ENCODE measurements at regions not wholly inside any gene's neighbourhood (a gene's known extent, or its start where the extent isn't known, plus 50 kb on each side); places are given as distances from the start of the nearest gene placed in this dataset.
"Not testable (repeated sequence)": the region's sequence is repeated elsewhere in the genome, so short reads cannot be mapped to it uniquely, and the experiment has no call there.

DNA sequence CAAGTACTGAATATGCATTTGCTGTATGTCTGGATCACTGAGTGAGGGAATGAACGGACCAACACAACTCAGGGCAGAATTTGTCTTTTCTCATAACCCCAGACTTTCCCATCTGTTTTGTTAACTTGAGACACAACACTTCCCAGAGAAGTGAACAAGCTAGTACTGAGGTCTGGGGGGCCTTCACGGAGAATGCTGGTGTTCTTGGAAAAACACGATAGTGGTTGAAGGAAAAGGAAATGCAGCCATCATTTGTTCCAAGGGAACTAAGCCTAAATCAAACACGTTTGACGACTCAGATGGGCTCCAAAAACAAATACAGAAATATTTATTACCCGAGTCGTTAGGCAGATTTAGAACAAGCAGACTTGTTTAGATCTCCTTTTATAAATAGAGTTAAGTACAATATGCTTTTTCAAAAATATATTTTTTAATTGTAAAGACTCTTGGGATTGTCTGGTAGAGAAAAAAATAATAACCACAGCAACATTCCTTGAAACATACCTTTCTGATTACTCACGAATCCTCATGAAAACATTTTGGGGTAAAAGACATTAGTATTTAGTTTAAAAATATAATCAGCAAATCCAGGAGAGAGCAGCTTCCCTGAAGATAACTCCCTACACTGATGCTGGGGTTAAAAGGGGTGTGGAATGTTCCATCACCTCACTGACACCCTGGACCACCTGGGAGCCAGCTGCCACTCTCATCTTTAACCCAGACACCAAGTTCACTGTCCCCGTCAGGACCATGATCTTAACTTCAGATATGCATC, 427.7 kb upstream of the RUNX1 start:
- no peak for DNase-seq

DNA sequence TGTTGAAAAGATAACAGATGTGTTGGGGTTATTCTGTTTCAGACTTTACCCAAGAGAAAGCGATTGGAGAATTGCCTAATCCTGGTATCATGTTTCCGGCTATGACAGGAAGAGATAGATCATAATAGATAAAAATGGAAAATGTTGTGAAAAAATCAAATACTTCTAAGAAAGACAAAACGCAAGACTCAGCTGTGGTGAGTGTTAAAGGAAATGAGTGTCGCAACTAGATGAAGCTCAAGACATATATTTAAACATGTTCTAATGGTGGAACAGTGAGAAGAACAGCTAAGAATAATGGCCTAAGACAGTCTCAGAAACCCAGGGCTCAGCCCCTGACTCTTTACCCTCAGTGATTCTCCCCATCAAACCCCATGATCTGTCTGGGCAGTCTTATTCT, 426.7 kb upstream of the RUNX1 start:
- DNase-seq = peak; percentile 8 to 21
- TF ChIP-seq GATA1 (IDR thresholded peaks at IDR 0.05; ENCODE audit: low read depth, low read length) = no peak
- TF ChIP-seq POLR2A (IDR thresholded peaks at IDR 0.05; ENCODE audit: low read length) = no peak

More for the DNA sequence above, 427.7 kb upstream of the RUNX1 start:
- no peak for TF ChIP-seq GATA1 (IDR thresholded peaks at IDR 0.05; ENCODE audit: low read depth, low read length)
- TF ChIP-seq POLR2A (IDR thresholded peaks at IDR 0.05; ENCODE audit: low read length) = no peak

DNA sequence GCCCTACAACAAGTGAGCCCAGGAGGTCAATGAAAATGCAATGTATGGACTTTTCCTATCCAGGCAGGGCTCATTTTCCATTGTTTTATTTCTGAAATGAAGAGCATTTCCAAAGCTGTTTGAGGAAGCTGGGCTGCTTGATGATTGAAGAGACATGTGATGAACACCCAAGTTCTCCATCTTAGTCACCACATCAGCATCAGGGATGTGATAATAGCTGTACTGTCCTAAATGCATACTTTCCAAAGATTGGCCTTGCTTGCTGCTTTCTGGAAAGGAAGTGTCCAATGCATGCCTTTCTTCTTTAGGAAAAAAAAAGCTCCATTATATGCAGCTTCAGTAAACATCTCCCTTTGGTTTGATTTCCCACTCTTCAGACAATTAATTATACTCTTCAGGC, 425.9 kb upstream of the RUNX1 start:
- DNase-seq = no peak
- no peak for TF ChIP-seq GATA1 (IDR thresholded peaks at IDR 0.05; ENCODE audit: low read depth, low read length)
- TF ChIP-seq POLR2A (IDR thresholded peaks at IDR 0.05; ENCODE audit: low read length) = no peak

DNA sequence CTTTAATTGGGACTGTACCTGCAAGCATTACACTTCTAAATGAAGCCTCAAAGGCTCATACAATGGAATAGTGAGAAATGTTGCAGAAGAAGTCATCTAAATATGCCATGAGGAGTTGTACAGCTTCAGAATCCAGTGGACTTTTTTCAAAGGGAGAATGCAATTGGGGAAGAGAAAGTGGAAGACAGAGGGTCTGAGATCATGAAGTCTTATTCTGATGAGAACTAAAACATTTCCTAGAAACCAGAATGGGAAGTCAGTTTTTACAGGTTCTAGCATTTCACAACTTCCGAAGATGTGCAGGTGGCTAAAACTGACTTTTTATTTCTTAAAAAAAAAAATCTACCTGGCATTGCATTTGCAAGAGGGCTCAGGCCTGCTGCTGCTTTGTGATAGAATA, 424.4 kb upstream of the RUNX1 start:
- TF ChIP-seq GATA1 (IDR thresholded peaks at IDR 0.05; ENCODE audit: low read depth, low read length) = no peak
- no peak for TF ChIP-seq POLR2A (IDR thresholded peaks at IDR 0.05; ENCODE audit: low read length)
- no peak for DNase-seq

DNA sequence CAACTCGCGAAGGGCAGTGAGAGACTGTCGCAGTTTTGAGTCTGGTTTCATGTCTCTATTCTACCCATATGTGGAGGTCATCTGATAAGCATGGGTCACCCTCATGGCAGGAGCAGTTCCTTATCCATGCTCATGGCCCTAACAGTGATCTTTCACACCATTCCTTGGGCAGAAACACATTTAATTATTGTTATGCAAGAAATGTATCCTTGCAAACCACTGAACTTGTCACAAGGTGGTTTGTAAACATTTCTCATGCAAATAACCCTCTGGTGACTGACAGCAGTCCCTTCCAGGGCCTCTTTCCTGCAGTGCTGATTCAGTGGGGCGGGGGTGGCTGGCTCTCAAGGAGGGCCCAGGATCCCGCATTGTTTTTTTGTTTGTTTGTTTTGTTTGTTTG, 421.4 kb upstream of the RUNX1 start:
- TF ChIP-seq POLR2A (IDR thresholded peaks at IDR 0.05; ENCODE audit: low read length) = no peak
- TF ChIP-seq GATA1 (IDR thresholded peaks at IDR 0.05; ENCODE audit: low read depth, low read length) = no peak
- DNase-seq = no peak

DNA sequence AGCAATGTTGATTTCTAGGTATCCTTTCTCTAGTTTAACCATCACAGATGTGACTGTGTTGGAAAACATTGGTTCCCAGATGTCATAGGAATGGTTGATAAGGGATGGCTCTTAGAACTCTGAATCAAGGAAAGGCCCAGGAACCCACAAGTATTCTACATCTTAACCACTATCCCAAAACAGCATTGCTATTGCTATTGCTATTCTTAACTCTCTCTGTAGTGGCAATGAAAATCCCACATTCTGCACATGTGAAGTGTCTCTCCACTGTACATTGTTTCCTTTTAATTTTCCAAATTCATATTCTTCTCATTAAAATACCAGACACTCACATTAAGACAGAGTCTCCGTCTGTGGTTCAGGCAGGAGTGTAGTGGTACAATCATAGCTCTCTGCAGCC, 420.4 kb upstream of the RUNX1 start:
- no peak for DNase-seq
- TF ChIP-seq POLR2A (IDR thresholded peaks at IDR 0.05; ENCODE audit: low read length) (no peak), GATA1 (IDR thresholded peaks at IDR 0.05; ENCODE audit: low read depth, low read length) (no peak)

DNA sequence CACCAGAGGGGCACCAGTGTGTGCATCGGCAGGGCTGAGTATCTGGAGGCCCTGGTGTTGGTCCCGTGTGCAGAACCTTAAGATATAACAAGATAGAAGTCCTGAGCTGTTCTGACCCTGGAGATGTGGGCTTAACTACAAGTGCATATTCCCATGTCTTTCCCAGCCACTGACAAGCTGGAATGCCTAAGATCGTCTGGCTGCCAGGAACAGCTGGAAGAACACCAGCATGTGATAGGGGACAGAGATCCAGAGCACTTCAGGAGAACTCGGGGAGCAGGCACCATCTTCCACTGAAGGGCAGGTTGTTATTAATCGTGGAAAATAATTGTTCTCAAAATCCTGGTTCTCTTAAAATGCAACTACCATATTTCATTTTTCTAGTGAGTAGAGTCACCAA, 419.9 kb upstream of the RUNX1 start:
- no peak for TF ChIP-seq GATA1 (IDR thresholded peaks at IDR 0.05; ENCODE audit: low read depth, low read length)
- TF ChIP-seq POLR2A (IDR thresholded peaks at IDR 0.05; ENCODE audit: low read length) = no peak
- DNase-seq = no peak

DNA sequence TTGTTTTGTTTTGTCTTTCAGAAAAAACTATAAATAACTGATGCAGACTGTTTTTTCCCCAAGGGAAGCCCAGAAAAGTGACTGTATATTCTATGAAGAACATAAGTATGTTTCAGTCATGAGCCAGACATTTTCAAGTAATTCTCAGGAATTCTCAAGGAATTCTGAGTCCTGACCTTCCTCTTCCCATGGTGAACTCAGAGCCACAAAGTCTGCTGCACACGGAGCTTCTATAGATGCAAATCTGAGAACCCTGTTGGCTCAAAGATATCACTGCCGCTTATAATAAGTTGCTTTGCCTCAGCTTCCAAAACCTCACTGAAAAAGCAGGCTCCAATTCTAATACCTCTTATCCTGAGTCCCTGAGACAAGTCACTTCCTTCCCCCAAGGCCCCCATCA, 418.5 kb upstream of the RUNX1 start:
- no peak for TF ChIP-seq POLR2A (IDR thresholded peaks at IDR 0.05; ENCODE audit: low read length)
- TF ChIP-seq GATA1 (IDR thresholded peaks at IDR 0.05; ENCODE audit: low read depth, low read length) = no peak
- DNase-seq = no peak

DNA sequence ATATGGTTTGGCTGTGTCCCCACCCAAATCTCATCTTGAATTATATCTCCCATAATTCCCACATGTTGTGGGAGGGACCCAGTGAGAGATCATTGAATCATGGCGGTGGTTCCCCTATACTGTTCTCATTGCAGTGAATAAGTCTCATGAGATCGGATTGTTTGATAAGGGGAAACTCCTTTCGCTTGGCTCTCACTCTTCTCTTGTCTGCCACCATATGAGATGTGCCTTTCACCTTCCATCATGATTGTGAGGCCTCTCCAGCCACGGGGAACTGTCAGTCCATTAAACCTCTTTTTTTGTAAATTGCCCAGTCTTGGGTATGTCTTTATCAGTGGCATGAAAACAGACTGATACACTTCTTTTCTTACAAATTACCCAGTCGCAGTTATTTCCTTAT, 417.6 kb upstream of the RUNX1 start:
- not testable (repeated sequence) for DNase-seq

DNA sequence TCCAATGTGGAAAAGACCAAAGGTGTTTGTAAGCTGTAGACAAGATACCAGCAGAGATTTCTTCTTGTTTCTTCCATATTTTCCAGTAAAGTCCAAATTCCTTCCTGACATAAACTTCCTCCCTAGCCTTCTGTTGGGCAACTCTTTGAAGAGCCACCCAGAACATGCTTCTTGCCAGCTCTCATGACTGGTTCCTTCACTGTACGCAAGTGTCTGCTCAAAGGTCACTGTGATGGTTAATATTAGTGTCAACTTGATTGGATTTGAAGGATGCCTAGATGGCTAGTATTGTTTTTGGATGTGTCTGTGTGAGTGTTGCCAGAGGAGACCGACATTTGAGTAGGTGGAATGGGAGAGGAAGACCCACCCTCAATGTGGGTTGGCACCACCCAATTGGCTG, 416.6 kb upstream of the RUNX1 start:
- TF ChIP-seq POLR2A (IDR thresholded peaks at IDR 0.05; ENCODE audit: low read length) (no peak), GATA1 (IDR thresholded peaks at IDR 0.05; ENCODE audit: low read depth, low read length) (no peak)
- no peak for DNase-seq

DNA sequence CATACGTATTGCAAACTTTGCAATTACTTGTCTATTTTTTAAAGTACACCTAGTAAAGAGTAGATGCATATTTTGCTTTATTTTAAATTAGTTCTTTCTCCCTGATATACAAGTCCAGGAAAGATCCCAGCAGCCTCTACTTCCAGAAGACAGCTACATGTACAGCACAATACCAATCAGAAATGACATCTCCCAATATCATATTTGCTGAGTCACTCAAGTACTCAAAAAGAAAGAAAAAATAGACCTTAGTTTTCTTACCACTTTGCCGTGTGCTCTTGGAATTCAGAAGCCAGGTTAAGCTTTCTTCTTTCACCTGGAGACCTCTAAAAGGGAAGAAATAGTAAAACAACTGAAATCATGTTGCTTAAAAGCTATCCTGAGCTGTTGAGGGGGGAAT, 412.6 kb upstream of the RUNX1 start:
- no peak for TF ChIP-seq POLR2A (IDR thresholded peaks at IDR 0.05; ENCODE audit: low read length)
- TF ChIP-seq GATA1 (IDR thresholded peaks at IDR 0.05; ENCODE audit: low read depth, low read length) = no peak
- peak; percentile 43 to 48 for DNase-seq

DNA sequence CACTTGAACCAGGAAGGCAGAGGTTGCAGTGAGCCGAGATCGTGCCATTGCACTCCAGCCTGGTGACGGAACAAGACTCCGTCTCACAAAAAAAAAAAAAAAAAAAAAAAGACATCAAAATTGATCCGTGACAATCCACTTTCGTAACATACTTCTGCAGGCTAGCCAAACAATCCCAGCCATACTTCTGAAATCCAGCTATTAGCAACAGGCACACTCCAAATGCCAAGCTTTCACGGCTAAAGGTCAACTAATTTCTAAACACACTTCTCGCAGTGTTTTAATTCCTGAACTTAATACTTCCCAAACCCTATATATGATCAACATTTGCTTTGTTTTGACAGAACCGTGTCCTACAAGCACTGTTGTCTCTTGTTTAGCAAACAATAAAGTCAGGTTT, 411.3 kb upstream of the RUNX1 start:
- TF ChIP-seq GATA1 (IDR thresholded peaks at IDR 0.05; ENCODE audit: low read depth, low read length) (no peak), POLR2A (IDR thresholded peaks at IDR 0.05; ENCODE audit: low read length) (no peak)
- no peak for DNase-seq

DNA sequence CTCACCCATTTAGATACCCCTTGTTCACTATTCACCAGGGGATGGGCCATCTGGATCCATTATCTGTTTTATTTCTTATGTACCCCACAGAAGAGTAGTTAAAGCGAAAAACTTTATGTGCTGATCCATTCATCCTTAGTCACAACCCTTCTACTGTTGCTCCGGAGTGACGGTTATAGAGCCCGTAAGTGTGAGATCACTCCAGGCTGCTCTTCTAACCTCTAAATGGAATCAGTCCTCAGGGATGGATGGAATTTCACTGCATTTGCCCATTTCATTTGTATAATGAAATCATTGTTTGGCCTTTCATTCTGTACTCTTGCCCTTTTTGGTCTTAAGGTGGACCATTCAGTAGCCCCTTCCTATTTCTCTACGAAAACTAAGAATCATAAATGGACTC, 409.3 kb upstream of the RUNX1 start:
- TF ChIP-seq GATA1 (IDR thresholded peaks at IDR 0.05; ENCODE audit: low read depth, low read length) (no peak), POLR2A (IDR thresholded peaks at IDR 0.05; ENCODE audit: low read length) (no peak)
- DNase-seq = no peak

DNA sequence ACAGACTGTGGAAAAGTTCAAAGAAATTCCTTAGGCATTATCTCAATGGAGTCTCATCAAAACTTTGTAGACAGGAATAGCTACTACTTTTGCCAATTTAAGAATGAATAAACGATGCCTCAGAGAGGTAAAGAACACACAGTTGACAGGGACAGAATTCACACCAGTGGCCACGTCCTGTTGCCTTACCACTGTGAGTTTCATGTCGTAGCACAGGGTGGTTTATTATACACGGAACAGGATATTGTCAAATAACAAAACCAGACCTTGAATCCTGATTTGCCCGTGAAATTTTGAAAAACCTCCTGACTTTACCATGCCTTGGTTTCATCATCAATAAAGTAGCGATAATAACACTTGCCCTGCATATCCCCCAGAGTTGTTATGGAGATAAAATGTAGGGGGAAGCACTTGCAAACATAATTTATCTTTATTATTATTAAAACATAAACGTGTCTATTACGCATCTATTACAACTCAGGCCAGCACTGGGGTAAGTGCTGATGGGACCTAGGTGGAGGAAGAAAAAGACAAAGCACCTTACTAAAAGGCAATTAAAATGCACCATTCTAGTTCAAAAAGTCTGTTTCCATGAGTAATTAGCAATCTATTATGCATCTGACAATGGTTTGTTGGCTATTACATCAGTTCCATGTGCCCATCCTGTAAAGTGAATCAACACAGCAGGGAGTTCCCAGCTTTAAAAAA, 408.1 kb upstream of the RUNX1 start:
- TF ChIP-seq GATA1 (IDR thresholded peaks at IDR 0.05; ENCODE audit: low read depth, low read length) (no peak), POLR2A (IDR thresholded peaks at IDR 0.05; ENCODE audit: low read length) (no peak)
- no peak for DNase-seq

DNA sequence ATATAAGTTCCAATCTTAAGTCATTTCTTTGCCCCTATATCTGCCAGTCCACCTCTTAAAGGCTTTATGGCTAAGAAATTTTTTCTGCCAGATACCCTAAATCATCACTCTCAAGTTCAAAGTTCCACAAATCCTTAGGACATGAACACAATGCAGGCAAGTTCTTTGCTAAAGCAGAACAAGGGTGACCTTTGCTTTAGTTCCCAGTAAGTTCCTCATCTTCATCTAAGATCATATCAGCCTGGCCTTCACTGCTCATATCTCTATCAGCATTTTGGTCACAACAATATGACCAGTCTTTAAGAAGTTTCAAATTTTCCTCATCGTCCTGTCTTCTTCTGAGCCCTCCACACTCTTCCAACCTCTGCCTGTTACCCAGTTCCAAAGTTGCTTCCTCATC, 402.2 kb upstream of the RUNX1 start:
- TF ChIP-seq GATA1 (IDR thresholded peaks at IDR 0.05; ENCODE audit: low read depth, low read length) (no peak), POLR2A (IDR thresholded peaks at IDR 0.05; ENCODE audit: low read length) (no peak)
- DNase-seq = no peak

Measured in erythroblast (primary cell).